WERI-Rb-1 (cell line): ENCODE measurements at regions not wholly inside any gene's neighbourhood (a gene's known extent, or its start where the extent isn't known, plus 50 kb on each side); places are given as distances from the start of the nearest gene placed in this dataset.

ENCODE experiments used
- DNase-seq: peaks from one replicate; pipeline ENCODE4 v3.0.0-alpha.2; 2020
- H3K27ac ChIP-seq: fragments of 250-450 bp; sonication (Bioruptor Pico); 2 replicates; pipeline ENCODE4 v1.5.1; 2020; ENCODE audit warnings: mild to moderate bottlenecking, moderate library complexity
- H3K27me3 ChIP-seq: fragments of 250-450 bp; sonication (Bioruptor Pico); 2 replicates; pipeline ENCODE4 v1.5.1; 2021; ENCODE audit warnings: mild to moderate bottlenecking, low read depth, moderate library complexity; ENCODE audit not compliant: insufficient read depth, severe bottlenecking
- H3K36me3 ChIP-seq: fragments of 250-450 bp; sonication (Bioruptor Pico); 2 replicates; pipeline ENCODE4 v1.5.1; 2020; ENCODE audit warnings: mild to moderate bottlenecking, moderate library complexity
- H3K4me3 ChIP-seq: 2 replicates; pipeline ENCODE4 v1.5.1; 2011; ENCODE audit warnings: low read depth, mild to moderate bottlenecking, control low read depth, low read length
- H3K9me3 ChIP-seq: fragments of 250-450 bp; sonication (Bioruptor Pico); 2 replicates; pipeline ENCODE4 v1.5.1; 2021; ENCODE audit warnings: mild to moderate bottlenecking, moderate library complexity; ENCODE audit not compliant: severe bottlenecking
- CTCF ChIP-seq: IDR thresholded peaks from 2 replicates; pipeline ENCODE4 v1.5.1; 2011; ENCODE audit warnings: low read depth, mild to moderate bottlenecking, control low read depth, inconsistent platforms, low read length

GRCh38 chr3:23741036-23741706 is 64.6 kb upstream of the UBE2E1 start:
- no peak for DNase-seq
- TF ChIP-seq CTCF, result no peak
- H3K27me3 ChIP-seq, result no peaks in the 10 kb centered on the region
- no peaks in the 10 kb centered on the region for H3K36me3 ChIP-seq
- H3K9me3 ChIP-seq, result no peaks in the 10 kb centered on the region
- no peak overlapping the region for H3K27ac ChIP-seq
- no peak overlapping the region for H3K4me3 ChIP-seq

GRCh38 chr3:23743141-23743784 is 62.5 kb upstream of the UBE2E1 start:
- Histone ChIP-seq H3K4me3 (no peak overlapping the region), H3K27ac (no peak overlapping the region), H3K27me3 (no peaks in the 10 kb centered on the region), H3K9me3 (no peaks in the 10 kb centered on the region), H3K36me3 (no peaks in the 10 kb centered on the region)
- TF ChIP-seq CTCF, result no peak
- DNase-seq, result no peak

GRCh38 chr3:23746441-23746840 is 59.3 kb upstream of the UBE2E1 start:
- Histone ChIP-seq H3K36me3 (no peaks in the 10 kb centered on the region), H3K27ac (no peak overlapping the region), H3K9me3 (no peaks in the 10 kb centered on the region), H3K4me3 (no peak overlapping the region), H3K27me3 (no peaks in the 10 kb centered on the region)
- no peak for DNase-seq
- TF ChIP-seq CTCF, result no peak

GRCh38 chr3:23747841-23748240 is 57.9 kb upstream of the UBE2E1 start:
- no peak for TF ChIP-seq CTCF
- no peaks in the 10 kb centered on the region for H3K36me3 ChIP-seq
- no peak for DNase-seq
- H3K9me3 ChIP-seq, result no peaks in the 10 kb centered on the region
- H3K27ac ChIP-seq, result no peak overlapping the region; the same call in 1 of the 2 replicates
- no peaks in the 10 kb centered on the region for H3K27me3 ChIP-seq
- no peak overlapping the region for H3K4me3 ChIP-seq

GRCh38 chr3:23748398-23749110 is 57.2 kb upstream of the UBE2E1 start:
- no peaks in the 10 kb centered on the region for H3K9me3 ChIP-seq
- TF ChIP-seq CTCF, result no peak
- H3K4me3 ChIP-seq, result no peak overlapping the region
- no peak for DNase-seq
- H3K27me3 ChIP-seq, result no peaks in the 10 kb centered on the region
- no peaks in the 10 kb centered on the region for H3K36me3 ChIP-seq
- H3K27ac ChIP-seq, result no peak overlapping the region; the same call in 1 of the 2 replicates
